NT2/D1 (cell line): ENCODE measurements at regions not wholly inside any gene's neighbourhood (a gene's known extent, or its start where the extent isn't known, plus 50 kb on each side); places are given as distances from the start of the nearest gene placed in this dataset.

Experiments
- SUZ12 ChIP-seq: IDR thresholded peaks from 2 replicates; pipeline ENCODE4 v1.6.1; 2011; ENCODE audit not compliant: insufficient read length, insufficient read depth; ENCODE audit errors: extremely low read depth
- ZNF274 ChIP-seq: IDR thresholded peaks from 2 replicates; pipeline ENCODE4 v1.6.1; 2011; ENCODE audit warnings: mild to moderate bottlenecking, low read depth, low read length

- TF ChIP-seq ZNF274 (no peak), SUZ12 (no peak)
These were observed 194.7 kb upstream of the FMN2 start for GRCh38 chr1:239896980-239897379.
